Epithelial cell of esophagus (primary cell): ENCODE measurements at regions not wholly inside any gene's neighbourhood (a gene's known extent, or its start where the extent isn't known, plus 50 kb on each side); places are given as distances from the start of the nearest gene placed in this dataset.
A peak's percentile ranks its signal among the peaks of the same experiment; 100 is the strongest.

Experiments used
- DNase-seq: peaks from one replicate; pipeline ENCODE4 v3.0.0; 2010; ENCODE audit warnings: low read depth
- H3K4me3 ChIP-seq: 2 replicates; pipeline ENCODE4 v1.5.1; 2011; ENCODE audit warnings: mild to moderate bottlenecking, low read length, control low read depth
- TF ChIP-seq, protein P1 (sequence below): IDR thresholded peaks from 2 replicates; pipeline ENCODE4 v1.5.1; 2011; ENCODE audit warnings: low read depth, mild to moderate bottlenecking, low read length, control low read depth, inconsistent platforms; ENCODE audit not compliant: insufficient read depth; ENCODE audit errors: missing control alignments

DNA sequence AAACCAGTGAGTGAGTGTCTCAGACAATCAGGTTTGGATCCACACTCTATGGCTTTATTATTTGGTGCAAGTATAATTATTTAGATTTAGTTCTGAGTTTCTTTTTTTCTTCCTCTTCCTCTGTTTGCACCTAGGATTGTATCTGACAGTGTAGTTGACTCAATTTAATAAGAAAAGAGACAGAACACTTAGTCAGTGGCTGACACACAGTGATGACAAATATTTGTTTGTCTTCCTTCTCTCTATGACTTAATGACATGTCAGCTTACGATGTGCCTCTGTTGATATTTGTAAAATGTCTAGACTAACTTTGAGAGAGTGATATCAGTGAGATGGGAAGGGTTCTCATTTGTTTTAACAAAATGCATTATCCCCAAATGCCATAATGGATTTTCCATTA is 129.5 kb upstream of the SLC10A2 start:
- TF ChIP-seq, protein P1, sequence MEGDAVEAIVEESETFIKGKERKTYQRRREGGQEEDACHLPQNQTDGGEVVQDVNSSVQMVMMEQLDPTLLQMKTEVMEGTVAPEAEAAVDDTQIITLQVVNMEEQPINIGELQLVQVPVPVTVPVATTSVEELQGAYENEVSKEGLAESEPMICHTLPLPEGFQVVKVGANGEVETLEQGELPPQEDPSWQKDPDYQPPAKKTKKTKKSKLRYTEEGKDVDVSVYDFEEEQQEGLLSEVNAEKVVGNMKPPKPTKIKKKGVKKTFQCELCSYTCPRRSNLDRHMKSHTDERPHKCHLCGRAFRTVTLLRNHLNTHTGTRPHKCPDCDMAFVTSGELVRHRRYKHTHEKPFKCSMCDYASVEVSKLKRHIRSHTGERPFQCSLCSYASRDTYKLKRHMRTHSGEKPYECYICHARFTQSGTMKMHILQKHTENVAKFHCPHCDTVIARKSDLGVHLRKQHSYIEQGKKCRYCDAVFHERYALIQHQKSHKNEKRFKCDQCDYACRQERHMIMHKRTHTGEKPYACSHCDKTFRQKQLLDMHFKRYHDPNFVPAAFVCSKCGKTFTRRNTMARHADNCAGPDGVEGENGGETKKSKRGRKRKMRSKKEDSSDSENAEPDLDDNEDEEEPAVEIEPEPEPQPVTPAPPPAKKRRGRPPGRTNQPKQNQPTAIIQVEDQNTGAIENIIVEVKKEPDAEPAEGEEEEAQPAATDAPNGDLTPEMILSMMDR, result no peak
- no peak overlapping the region for H3K4me3 ChIP-seq
- peak; percentile 62 for DNase-seq

DNA sequence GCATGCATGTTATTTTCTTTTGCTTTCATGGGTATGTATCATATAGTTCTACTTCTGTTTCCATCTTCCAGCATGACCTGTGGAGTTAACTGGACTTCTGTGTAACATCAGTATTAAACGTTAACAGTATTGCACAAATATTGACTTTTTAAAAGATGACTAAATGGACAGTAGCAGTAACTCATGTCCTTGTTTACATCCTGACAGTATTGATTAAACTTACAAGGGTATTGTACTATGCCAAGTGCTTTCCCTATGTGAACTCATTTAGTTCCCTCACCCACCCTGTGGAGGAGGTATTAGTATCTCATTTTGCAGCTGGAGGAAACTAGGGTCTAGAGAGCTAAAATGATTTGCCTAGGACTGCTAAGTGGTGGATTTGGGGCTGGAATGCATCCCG is 128.7 kb upstream of the SLC10A2 start:
- H3K4me3 ChIP-seq, result no peak overlapping the region
- DNase-seq, result no peak
- TF ChIP-seq, protein P1, result no peak

DNA sequence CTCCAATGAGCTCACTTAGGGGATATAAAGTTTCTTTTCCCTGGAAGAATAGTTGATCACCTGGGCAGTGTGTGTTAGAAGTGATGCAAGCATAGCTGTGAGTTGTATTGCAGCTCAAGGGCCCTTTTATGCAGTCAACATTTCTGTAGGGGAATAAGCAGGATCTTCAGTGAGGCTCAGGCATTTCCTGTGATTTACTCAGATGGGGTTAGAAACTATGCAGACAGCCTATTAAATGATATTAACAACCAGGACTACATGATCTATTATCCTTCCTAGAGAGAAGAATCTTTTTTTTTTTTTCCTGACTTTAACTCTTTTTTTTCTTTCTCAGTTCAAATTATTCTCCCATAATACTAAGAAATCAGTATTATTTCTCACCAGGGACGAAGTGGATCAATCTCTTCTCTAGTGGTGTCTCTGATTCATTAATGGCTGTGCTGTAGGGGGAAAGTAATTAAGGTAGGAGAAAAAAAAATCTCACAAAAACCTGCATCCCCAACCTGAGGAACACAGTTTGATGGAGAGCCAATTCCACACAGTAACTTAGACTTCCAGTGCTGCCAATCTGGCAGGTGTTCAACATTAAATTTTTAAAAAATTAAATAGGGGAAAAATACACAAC is 126.4 kb upstream of the SLC10A2 start:
- no peak overlapping the region for H3K4me3 ChIP-seq
- TF ChIP-seq, protein P1, result no peak
- DNase-seq, result no peak

DNA sequence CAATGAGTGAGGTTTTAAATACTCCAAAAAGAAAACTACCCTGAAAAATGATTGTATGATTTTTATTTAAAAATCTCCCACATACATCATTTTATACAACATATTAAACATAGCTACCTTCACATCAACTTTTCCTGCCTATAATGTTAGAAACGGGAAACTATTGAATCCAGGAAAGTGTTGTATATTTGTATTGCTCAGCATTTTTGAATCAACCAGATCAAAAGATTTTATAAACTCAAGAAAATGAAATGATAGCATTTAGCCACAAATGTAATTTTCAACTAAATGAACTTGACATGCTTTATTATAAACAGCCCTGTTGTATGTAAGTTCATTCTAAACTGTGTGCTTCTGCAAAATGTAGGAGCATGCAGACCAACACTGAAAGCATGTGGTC is 124.6 kb upstream of the SLC10A2 start:
- TF ChIP-seq, protein P1, result no peak
- no peak for DNase-seq
- H3K4me3 ChIP-seq, result no peak overlapping the region

DNA sequence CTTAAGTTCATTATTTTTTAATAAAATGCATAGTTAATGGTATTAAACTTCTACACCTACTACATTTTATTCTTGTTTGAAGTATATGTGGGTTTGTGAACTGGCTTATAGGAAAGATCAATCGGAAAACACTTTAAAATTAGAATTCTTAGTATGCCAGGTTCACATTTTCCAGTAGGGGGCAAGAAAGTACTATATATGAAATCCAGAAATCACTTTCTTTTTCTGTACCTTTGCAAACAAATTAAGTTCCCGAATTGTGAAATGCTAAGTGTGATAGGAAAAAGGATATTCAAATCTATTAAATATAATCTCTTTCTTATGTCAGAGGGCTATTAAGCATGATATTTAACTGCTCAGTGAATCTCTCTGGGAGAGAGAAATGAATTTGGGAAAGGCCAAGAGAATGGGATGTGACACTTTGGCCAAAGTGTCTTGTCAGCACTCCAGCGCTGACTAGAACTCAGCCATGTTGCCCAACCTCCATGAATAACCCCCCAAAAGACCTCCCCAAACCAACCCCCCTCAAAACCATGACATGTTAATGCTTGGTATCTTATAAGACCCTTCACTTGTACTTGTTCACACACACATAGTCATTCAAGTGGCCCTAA is 122.6 kb upstream of the SLC10A2 start:
- TF ChIP-seq, protein P1, result peak; percentile 52
- peak; percentile 47 for DNase-seq
- H3K4me3 ChIP-seq, result no peak overlapping the region

DNA sequence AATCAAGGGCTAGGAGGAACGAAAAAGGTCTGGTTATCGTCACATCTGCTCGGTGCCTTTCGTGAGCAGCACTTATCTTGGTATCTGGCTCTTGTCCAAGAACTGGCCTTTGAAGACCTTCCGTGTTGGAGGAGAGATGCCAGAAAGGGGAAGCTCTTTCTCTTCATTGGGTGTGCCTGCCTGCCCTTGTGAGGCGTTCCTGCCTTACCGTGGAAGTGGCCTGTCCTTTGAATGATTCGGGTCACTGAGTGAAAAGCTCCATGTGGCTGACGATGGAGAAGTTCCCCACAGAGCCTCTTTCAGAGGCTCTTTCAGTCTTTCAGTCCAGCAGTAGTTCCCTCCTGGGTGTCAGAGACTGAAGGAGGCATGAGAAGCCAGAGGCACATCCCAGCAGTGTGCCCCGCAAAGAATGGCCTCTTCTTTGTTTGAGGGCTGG is 121.5 kb upstream of the SLC10A2 start:
- no peak for DNase-seq
- TF ChIP-seq, protein P1, result no peak
- no peak overlapping the region for H3K4me3 ChIP-seq

DNA sequence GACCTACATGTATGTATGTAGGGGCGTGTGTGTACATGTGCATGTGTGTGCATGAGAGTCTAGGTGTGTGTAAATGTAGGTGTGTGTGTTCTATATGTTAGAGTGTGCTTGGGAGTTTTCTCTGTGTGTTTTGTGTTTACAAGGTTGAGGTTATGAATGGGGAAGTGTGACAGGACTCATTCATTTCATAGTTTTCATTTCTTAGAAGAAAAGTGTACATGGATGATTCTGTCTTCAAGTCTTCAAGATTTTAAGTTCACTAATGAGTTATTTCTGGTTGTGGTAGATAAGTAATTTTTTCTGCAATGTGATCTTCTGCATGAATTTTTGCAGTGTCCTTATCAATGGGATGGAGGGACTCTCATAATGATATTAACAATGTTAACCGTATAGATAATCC is 118.2 kb upstream of the SLC10A2 start:
- TF ChIP-seq, protein P1, result no peak
- no peak for DNase-seq
- H3K4me3 ChIP-seq, result no peak overlapping the region
